ENCODE measurements at regions not wholly inside any gene's neighbourhood (a gene's known extent, or its start where the extent isn't known, plus 50 kb on each side); places are given as distances from the start of the nearest gene placed in this dataset.

- H4K20me1 ChIP-seq (ENCODE audit: insufficient read depth, low read length), result no peaks in the 10 kb centered on the region
- no peak overlapping the region for H3K27ac ChIP-seq (ENCODE audit: insufficient read depth, low read length)
- H2BK20ac ChIP-seq (ENCODE audit: low read depth, low read length), result no peak overlapping the region
- no peak overlapping the region for H3K56ac ChIP-seq (ENCODE audit: extremely low read depth, insufficient read depth, low read length)
- H3K4me2 ChIP-seq (ENCODE audit: low read depth, low read length), result no peak overlapping the region
- no peaks in the 10 kb centered on the region for H3K9me3 ChIP-seq (ENCODE audit: control insufficient read depth, insufficient read depth, low read length)
- H3K4me1 ChIP-seq (ENCODE audit: control insufficient read depth, insufficient read depth, low read length), result peaks cover 2% of the 10 kb centered on the region; the same call in 1 of the 2 replicates
- H2BK120ac ChIP-seq (ENCODE audit: low read depth, low read length), result no peak overlapping the region
- CTCF ChIA-PET, result no interaction called here
- no peak for TF ChIP-seq NFE2L2 (IDR thresholded peaks at IDR 0.05; ENCODE audit: low read depth, low read length)
- no peak for TF ChIP-seq RCOR1 (IDR thresholded peaks at IDR 0.05; ENCODE audit: insufficient replicate concordance, low read length)
- TF ChIP-seq USF2 (IDR thresholded peaks at IDR 0.05; ENCODE audit: low read depth, low read length), result no peak
- TF ChIP-seq ELK1 (IDR thresholded peaks at IDR 0.05; ENCODE audit: borderline replicate concordance, low read depth, low read length), result no peak
- no peak for TF ChIP-seq MXI1 (IDR thresholded peaks at IDR 0.05; ENCODE audit: borderline replicate concordance, low read depth, low read length)
- dilution Hi-C loops (cut with HindIII; ENCODE audit: low sequenced_read_pairs, unreplicated experiment), result no loop called here
- H2AK9ac ChIP-seq (replicated peaks; ENCODE audit: low read depth, low read length, poor library complexity), result no peak overlapping the region
- H3K4me3 ChIP-seq (ENCODE audit: insufficient read depth, low read depth, low read length), result no peak overlapping the region
- no peak overlapping the region for H2AK5ac ChIP-seq (ENCODE audit: low read depth, low read length)
- BruUV-seq (replicated peaks), result no TSS peak
- H4K91ac ChIP-seq (ENCODE audit: insufficient read depth, low read depth, low read length), result no peak overlapping the region
- H3K27me3 ChIP-seq (ENCODE audit: control insufficient read depth, insufficient read depth, low read length), result no peaks in the 10 kb centered on the region
- H4K8ac ChIP-seq (ENCODE audit: low read depth in 2 of 2, low read length in 2 of 2), result no peak overlapping the region
- H3K18ac ChIP-seq (ENCODE audit: low read depth, low read length), result no peak overlapping the region
- H3K79me1 ChIP-seq (ENCODE audit: low read depth in 1 of 2, low read length in 2 of 2), result no peaks in the 10 kb centered on the region
- no peak overlapping the region for H3K4ac ChIP-seq (ENCODE audit: low read depth, low read length)
- in situ Hi-C loops (cut with MboI; ENCODE audit: low sequenced_read_pairs), result loop anchor here (25.0 kb wide), 1 partner anchor 1238 kb away; the partner anchor contains the start of gene TMEM14B
- no peak overlapping the region for H3K23ac ChIP-seq (ENCODE audit: low read depth, low read length)
- H3K14ac ChIP-seq (replicated peaks; ENCODE audit: low read depth, low read length), result no peak overlapping the region
- no peaks in the 10 kb centered on the region for H3K9me1 ChIP-seq (ENCODE audit: insufficient read depth, low read length)
- POLR2A ChIA-PET (ENCODE audit: unreplicated experiment), result no interaction called here
- H2BK5ac ChIP-seq (ENCODE audit: low read depth, low read length, poor library complexity, severe bottlenecking), result no peak overlapping the region
- H3K9ac ChIP-seq (ENCODE audit: low read depth, low read length), result no peak overlapping the region
- DNase-seq (no peak), ATAC-seq (ENCODE audit: low read depth) (no peak)
- no peak overlapping the region for H2BK15ac ChIP-seq (ENCODE audit: low read depth, low read length)
- WGBS, 2 experiments (ENCODE audit: extremely low coverage in 2 of 2, insufficient read length in 1 of 2), result 80% methylated on average over 1 of the region's 4 CpGs; no CpG with 5 or more reads in 1 of the 2 experiments
- no peaks in the 10 kb centered on the region for H3K36me3 ChIP-seq (ENCODE audit: control insufficient read depth, insufficient read depth, low read length)
- no peak overlapping the region for H4K5ac ChIP-seq (ENCODE audit: low read depth, low read length)
- intact Hi-C loops (cut with micrococcal nuclease), result no loop called here
- no peak overlapping the region for H2AFZ ChIP-seq (replicated peaks; ENCODE audit: low read length, poor library complexity)
These were observed 915.2 kb downstream of the TFAP2A start for GRCh38 chr6:9499709-9500108.
